NCI-H1694 (cell line): ENCODE measurements at regions not wholly inside any gene's neighbourhood (a gene's known extent, or its start where the extent isn't known, plus 50 kb on each side); places are given as distances from the start of the nearest gene placed in this dataset.
"Not testable (repeated sequence)": the region's sequence is repeated elsewhere in the genome, so short reads cannot be mapped to it uniquely, and the experiment has no call there.

Experiments
- DNase-seq: peaks from one replicate; lab custom pipeline; 2025; lab: John Stamatoyannopoulos, UW

DNA sequence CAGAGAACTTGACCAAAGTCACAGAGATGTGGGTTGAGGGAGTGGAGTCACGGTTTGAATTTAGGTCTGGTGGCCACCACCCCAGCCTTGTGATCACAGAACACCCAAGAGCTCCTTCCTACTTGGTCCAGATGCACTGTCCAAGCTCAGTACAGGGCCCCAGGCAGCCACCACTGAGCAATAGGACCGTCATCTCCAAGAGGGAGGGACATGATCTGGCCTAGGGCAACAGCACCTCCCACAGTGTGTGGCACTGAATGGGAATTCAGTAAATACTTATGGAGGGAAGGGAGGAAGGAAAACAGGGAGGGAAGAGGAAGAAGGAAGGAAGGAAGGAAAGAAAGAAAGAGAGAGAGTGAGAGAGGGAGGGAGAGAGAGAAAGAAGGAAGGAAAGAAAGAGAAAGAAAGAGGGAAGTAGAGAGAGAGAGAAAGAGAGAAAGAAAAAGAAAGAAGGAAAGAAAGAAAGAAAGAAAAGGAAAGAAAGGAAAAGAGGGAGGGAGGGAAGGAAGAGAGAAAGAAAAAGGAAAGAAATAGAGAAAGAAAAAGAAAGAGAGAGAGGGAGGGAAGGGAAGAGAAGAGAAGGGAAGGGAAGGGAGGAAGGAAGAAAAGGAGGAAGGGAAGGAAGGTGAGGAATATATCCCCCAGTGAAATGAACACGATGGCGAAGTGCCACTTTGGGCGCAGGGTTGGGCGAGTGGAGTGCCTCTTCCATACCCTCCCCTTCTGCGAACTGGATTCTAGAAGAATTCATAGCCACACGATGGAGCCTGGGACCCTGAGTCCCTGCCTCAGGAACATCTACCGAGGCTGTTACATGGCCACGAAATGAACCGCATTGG is 243.7 kb downstream of the TFAP2C start:
- DNase-seq = no peak

DNA sequence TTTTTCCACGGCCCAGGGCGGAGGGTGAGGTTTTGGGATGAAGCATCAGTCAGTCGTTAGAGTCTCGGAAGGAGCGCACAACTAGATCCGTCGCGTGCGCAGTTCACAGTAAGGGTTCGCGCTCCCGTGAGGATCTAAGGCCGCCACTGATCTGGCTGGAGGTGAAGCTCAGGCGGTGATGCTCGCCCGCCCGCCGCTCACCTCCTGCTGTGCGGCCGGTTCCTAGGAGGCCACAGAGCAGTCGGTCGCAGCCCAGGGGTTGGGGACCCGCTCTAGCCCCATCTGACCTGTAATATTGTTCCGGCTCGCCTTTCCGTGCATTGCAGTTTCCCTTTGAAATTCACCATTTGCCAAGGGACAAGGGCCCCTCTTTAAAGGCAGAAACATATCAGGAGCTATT is 244.7 kb downstream of the TFAP2C start:
- DNase-seq = no peak

DNA sequence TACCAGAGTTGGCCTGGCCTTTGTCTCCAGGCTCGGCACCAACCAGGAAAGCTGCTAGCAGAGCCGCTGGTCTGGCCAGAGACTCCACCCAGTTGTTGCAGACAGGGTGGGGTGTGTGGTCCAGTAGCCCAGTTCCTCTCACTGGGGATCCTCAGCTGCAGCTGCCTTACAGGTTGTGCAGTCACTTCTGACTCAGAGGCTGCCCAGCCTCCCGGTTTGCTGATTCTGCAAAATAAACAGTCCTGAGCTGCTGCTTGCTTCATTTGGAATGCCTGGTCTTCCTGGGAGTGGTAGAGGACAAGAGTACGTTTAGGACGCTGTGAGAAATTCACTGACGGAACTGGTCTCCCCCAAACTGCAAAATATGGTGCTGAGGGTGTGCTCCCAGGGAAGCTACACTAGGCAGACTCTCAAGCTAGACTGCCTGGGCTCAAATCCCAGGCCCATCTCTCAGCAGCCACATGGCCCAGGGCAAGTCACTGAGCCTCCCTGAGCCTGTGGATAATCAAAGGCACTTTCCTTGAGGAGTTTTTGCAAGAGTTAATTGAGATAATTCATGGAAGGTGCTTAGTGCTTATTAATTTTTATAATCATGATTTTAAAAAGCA is 246.1 kb downstream of the TFAP2C start:
- no peak for DNase-seq

DNA sequence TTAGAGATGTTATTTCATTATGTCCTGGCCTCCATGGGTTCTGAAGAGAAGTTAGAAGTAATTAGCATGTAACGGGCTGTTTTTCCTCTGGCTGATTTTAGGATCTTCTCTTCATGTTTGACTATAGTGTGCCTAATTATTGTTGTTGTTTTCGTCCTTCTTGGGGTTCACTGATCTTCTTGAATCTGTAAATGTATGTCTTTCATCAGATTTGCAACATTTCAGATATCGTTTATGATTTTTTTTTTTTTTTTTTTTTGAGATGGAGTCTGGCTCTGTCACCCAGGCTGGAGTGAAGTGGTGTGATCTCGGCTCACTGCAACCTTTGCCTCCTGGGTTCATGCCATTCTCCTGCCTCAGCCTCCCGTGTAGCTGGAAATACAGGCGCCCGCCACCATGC is 246.7 kb downstream of the TFAP2C start:
- no peak for DNase-seq

DNA sequence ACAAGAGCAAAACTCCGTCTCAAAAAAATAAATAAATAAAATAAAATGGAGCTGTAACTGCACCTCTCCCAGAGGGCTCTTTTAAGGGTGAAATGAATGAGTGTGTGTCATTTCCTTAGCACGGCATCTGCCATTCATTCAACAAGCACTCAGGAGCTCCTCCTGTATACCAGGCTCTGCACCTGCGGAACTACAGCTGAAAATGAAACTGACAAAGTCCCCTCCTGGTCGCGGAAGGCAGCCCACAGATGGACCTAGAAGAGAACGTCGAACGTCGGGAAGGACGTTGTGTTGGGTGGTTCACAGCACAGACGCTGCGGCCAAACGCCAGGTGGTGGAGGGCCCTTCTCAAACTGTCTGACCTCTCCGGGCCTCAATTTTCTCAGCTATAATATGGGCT is 256.4 kb downstream of the TFAP2C start:
- DNase-seq = no peak

DNA sequence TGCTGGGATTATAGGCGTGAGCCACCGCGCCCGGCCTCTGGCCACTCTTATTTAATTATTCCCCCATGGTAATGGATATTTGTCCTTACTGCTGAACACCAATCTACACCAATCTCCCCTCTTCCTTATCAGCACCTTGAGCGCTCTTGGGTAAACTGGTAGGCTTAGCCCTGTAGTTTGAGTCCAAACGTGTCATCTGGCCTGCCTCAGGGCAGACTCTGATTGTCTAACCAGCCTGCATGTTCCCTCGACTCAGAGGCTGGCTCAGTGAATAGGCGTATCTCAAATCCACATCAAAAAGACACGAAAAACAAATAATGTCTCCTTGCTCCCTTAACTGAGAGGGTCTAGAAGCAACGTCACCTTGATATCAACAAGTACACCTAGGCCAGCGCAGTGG is 260.9 kb downstream of the TFAP2C start:
- no peak for DNase-seq

DNA sequence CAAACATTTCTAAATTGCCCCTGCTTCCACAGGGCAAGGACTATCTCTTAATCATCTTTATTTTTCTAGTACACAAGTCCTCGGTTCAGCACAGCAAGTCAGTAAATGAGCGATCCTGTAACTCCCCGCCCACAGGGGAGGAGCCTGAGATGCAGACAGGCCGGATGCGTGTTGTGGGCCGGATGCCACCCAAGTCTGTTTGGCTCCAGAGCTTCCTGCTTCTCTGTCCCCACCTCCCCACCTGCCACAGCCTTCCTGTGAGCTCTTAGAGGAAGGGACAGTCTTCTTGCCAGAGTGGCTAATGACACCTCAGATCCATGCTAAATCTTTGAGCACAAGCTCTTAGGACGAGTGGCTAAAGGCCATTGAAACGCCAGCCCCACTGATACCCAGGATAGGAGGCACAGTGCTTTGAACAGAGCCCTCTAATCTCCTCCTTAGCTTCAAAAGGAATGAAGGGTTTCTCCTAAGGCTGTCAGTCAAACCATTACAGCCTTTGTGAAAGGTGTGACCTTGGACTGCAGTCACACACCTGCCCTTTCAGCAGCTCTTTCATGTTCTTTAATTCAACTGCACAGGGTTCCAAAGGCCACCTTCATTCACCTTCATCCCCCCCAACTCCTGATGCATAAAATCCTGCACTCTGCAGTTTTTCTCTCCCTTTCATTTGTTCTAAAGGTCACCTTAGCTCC is 264.3 kb downstream of the TFAP2C start:
- no peak for DNase-seq

DNA sequence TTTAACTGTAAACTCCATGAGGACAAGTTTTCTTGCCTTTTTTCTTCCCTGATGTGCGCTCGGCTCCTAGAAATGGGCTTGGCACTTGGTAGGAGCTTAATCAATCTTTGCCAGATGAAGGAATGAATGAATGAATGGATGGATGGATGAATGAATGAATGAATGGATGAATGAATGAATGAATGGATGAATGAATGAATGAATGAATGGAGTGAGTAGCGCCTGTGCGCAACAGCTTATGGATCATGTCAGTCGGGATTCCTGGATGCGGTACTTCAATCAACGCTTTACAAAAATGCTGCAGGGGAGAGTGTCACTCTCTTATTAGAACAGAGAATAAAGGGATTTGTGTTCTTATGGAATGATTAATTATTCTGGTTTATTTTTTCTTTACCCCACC is 267.3 kb downstream of the TFAP2C start:
- no peak for DNase-seq

DNA sequence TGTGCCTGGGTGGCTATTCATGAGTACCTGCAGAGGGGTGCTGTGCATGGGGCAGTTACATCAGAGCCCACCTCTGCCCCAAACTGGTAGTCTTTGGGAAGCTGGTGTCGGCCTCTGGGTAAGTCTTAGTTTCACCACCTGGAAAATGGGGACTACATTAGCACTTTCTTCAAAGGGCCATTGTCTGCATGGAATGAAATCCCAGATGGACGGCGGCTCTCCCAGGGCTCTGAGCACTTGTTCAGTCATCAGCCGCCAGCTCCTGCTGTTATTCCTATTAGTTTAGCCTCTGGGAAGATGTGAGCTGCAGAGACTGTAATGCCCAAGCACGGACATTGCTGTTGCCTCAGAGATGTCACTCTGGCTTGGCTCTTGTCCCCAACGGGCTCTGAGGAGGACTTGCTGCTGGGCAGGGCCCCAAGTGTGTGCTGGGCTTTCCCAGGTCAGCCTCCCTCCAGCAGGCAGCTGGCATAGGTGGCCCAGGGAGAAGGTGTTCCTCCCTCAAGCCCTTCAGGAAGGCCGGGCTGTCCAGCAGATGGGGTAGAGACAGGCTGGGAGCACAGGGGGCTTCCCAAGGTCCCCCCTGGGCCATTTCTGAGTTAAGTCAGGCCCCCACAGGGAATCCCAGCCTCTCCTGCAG is 268.3 kb downstream of the TFAP2C start:
- no peak for DNase-seq

DNA sequence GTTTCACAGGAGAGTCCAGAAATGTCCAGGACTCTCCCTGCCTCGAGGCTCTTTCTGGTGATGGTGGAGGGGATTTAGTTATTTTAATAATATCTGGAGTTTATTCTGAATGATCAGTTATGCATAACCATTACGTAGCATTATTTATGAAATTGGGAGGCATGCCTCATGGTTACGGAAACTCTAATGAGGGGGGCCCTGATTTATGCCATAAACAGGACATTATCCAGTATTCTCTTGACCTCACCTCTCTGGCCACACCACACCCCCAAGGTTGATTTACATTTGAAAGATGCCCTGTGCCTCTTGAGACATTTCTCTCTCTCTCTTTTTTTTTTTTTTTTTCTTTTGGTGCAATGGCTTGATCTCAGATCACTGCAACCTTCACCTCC is 268.8 kb downstream of the TFAP2C start:
- DNase-seq = no peak

DNA sequence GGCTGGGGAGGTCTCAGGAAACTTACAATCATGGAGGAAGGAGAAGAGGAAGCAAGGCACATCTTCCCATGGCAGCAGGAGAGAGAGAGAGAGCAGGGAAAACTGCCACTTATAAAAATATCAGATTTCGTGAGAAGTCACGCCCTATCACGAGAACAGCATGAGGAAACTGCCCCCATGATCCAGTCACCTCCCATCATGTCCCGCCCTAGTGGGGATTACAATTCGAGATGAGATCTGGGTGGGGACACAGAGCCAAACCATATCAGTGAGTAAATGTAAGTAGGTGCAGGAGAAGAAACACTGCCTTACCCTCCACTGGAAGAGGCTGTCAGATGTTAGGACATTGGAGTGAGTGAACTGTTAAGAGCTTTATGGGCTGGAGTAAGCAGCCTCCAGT is 270.4 kb downstream of the TFAP2C start:
- DNase-seq = no peak

DNA sequence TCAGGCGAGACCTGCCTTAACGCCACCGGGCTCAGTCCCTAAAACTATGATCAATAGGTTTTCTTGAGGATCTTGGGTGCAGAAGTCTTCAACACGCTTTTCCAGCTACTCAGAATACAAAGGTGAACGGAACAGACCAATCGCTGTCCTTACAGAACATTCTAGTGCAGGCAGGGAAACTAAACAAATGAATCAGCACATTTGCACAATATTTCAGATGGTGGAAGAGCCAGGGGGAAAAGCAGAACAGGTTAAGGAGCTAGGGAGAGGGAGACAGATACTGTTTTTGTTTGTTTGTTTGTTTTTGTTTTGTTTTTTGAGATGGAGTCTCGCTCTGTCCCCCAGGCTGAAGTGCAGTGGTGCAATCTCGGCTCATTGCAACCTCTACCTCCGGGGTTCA is 271.1 kb downstream of the TFAP2C start:
- no peak for DNase-seq

DNA sequence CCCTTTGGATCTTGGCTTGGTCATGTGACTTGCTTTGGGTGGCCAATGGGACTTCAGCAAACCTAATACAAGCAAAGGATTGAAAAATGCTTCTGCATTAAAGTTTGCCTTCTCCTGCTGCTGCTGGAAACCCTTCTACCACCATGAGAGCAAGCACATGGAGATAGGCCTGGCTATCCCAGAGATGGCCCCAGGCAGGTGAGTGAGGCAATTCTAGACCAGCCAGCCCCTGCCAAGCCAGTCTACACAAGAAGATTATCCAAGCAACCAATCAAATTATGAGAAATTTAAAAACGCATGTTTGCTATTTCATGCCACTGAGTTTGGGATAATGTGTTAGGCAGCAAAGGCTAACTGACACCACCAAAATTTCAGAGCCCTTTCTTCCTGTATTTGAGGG is 274.3 kb downstream of the TFAP2C start:
- no peak for DNase-seq

DNA sequence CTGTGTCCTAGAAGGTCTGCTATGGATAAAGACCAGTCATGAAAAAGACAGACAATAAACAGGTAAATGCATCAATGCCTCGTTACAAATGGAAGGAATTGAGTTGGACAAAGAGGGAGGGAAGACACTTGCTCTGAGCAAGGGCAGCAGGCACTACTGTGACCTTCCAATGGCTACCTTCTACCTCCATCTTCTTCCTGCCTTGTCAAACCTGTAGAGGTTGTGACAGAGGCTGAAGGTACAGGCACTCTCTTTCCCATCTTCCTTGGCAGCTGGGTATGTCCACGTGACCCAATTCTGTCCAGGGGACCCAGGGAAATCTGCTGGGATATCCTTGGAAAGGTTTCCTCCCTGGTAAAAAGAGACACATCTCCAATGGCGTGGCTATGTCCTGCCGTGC is 274.8 kb downstream of the TFAP2C start:
- DNase-seq = no peak

DNA sequence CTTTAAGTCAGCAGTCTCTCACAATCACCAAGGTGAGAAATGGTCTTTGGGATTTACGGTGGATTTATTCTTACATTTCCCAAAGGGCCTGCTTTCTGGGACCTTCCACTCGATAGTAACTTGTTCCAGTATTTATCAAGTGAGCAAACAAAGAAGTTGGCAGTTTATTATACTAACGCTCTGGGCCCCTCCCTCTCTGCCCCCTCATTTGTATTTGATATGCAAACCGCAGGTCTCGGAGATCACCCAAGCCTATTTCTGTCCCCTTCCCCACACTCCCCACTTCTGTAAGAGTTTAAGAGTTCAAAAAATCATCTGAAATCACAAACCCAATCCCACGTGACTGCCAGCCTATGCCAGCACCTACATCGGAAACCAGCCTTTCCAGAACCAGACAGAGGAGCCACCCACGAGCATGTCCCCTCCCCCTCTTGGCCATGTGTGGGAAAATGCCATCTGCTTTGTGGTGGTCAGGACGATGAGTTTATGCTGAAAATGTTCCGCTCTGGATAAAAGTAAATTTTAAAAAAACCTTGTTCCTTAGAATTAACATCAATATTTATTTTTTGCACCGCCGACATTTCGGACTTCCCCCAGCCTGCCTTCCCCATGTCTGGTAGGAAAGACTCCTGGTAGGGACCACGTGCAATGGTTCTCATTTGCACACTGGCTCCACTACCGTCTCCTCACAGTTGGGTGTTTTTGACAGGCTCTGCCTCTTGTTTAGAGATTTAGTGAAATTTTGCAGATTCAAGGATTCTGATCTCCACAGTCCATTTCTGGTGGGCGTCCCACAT is 281.0 kb downstream of the TFAP2C start:
- no peak for DNase-seq

DNA sequence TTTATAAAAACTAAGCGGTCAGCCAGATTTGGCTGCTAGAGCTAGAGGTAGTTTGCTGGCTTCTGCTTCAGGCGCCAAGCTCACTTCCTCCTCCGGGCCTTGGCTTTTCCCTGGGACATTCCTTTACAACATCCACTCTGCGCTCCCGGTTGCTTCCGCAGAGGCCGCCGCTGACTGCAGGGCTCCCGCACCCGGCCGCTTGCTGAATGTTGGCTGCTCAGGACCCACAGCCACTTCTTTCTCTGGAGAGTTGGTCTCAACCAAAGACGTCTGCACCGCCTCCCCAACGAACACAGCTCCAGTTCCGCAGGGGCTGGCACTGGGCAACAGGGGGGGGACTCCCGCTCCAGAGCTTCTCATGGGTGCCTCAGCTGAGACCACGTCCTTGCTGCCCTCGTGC is 282.8 kb downstream of the TFAP2C start:
- DNase-seq = no peak

DNA sequence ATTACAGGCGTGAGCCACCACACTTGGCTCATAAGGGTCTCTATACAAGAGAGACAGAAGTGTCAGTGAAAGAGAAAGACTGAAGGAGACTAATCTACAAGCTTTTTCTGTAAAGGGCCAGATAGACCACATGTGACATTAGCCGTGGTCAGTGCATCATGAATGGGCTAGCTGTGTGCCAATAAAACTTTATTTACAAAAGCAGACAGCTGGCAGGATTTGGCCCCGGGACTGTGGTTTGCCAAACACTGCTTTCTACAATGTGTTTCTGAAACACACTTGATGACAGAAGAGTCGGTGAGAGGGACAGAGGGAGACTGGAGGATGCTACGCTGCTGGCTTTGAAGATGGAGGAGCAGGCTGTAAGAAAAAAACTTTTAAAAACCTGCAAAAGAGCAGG is 285.4 kb downstream of the TFAP2C start:
- DNase-seq = no peak

DNA sequence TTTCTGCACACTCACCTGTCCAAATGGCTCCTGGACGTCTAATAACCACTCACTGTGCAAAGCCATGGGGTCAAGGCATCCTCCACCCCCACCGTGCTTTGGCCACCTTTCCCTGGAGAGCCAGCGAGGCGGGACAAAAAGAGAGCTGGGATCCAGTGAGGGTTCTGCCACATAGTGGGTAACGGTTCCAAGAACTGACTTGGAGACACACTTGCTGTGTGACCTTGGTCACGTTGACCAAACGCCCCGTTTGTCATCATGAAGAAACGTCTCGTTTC is 287.2 kb downstream of the TFAP2C start:
- DNase-seq = no peak

DNA sequence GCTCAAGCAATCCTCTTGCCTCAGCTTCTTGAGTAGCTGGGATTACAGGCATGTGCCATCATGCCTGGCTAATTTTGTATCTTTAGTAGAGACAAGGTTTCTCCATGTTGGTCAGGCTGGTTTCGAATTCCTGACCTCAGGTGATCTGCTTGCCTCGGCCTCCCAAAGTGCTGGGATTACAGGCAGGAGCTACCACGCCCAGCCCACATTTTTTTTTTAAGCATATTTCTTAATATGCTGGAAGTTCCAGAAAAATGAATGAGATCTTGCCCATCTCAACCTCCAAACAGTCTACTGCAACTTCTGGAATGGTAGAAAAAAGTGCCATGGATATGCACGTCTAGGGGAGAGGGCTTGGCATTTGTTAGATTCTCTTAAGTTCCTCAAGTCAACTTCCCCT is 290.9 kb downstream of the TFAP2C start:
- not testable (repeated sequence) for DNase-seq

DNA sequence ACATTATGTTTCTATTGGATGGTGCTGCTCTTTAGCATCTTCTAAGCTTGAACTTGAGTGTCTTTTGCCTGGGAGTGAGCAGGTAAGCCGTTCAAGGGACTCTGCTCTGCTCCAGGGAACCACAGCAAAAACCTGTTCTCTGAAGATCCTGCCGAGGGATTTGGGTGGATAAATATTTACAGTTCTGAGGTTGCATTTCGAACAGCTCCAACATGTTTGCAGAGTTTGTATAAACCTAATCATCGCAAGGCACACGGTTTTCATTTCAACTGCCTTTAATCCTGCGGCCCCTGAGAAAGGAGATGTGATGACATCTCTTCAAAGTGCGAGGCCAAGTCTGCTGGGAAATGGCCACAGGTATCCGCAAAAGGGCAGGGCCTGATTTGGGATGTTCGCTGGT is 293.4 kb downstream of the TFAP2C start:
- DNase-seq = no peak

DNA sequence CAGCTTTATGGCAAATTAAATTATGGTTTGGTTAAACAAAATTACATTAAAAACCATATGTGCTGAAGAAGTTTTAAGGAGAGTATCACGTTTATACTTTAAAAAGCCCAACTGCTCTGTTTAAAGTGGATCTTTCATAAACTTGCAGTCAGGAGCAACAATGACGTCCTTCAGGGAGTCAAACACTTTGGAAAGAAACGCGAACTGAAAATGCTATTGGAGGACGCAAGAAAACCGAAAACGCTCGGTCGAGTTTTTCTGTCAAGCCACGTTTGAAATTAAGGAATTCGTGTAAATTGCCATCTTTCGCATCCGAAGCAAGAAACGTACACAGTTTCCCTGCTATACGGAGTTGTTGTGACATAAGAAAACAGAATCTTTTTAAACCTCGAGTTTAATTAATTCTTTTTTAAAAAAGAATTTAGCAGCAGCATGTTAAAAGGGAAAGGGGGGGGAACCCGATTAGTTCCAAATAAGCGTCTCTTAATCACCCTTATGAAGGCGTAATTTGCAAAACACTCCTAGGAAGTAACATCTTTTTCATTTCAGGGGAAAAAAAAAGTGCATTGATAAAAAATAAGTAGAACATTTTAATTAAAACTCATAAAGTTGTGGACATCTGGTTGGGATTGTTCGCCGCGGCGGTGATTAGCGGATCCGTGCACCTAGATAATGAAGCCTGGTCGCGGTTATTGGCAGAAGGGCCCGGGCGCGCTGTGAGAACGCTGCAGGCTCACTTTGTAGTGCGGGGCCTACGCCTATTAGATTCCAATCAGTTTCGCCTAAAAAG is 295.4 kb downstream of the TFAP2C start:
- DNase-seq = no peak
